HEK293T (cell line): ENCODE measurements at regions not wholly inside any gene's neighbourhood (a gene's known extent, or its start where the extent isn't known, plus 50 kb on each side); places are given as distances from the start of the nearest gene placed in this dataset.

Source experiments
- CTCF ChIA-PET: fragments of 350-600 bp; formaldehyde crosslinking; extraction: SDS; loops from one replicate; lab custom pipeline; 2021; ENCODE audit warnings: antibody characterized with exemption, inconsistent platforms; lab: Yijun Ruan, JAX
- POLR2A ChIA-PET: fragments of 350-600 bp; formaldehyde crosslinking; extraction: SDS; loops from one replicate; lab custom pipeline; 2020; ENCODE audit warnings: antibody characterized with exemption, inconsistent platforms; lab: Yijun Ruan, JAX
- DNase-seq: peaks from one replicate; pipeline ENCODE4 v3.0.0; 2012; ENCODE audit warnings: mixed read lengths; ENCODE audit errors: extremely low spot score
- ARNT ChIP-seq: fragments of 450-650 bp; IDR thresholded peaks from 2 replicates; pipeline ENCODE4 v1.6.1; 2017; ENCODE audit warnings: mild to moderate bottlenecking
- BHLHE40 ChIP-seq: fragments of 450-650 bp; IDR thresholded peaks from 2 replicates; pipeline ENCODE4 v1.6.1; 2016; ENCODE audit warnings: mild to moderate bottlenecking, moderate library complexity, borderline replicate concordance
- CTBP1 ChIP-seq: fragments of 450-650 bp; IDR thresholded peaks from 2 replicates; pipeline ENCODE4 v1.6.1; 2016; ENCODE audit warnings: borderline replicate concordance
- ELF4 ChIP-seq: fragments of 450-650 bp; IDR thresholded peaks from 2 replicates; pipeline ENCODE4 v1.6.1; 2017; ENCODE audit warnings: antibody characterized with exemption
- FOXA1 ChIP-seq: fragments of 450-650 bp; IDR thresholded peaks from 2 replicates; pipeline ENCODE4 v1.6.1; 2016; ENCODE audit warnings: mild to moderate bottlenecking
- FOXK2 ChIP-seq: fragments of 450-650 bp; IDR thresholded peaks from 2 replicates; pipeline ENCODE4 v1.6.1; 2016; ENCODE audit warnings: mild to moderate bottlenecking
- FOXM1 ChIP-seq: fragments of 450-650 bp; IDR thresholded peaks from 2 replicates; pipeline ENCODE4 v1.6.1; 2017; ENCODE audit warnings: mild to moderate bottlenecking, borderline replicate concordance
- HDGF ChIP-seq: fragments of 450-650 bp; IDR thresholded peaks from 2 replicates; pipeline ENCODE4 v1.6.1; 2017; ENCODE audit warnings: antibody characterized with exemption, borderline replicate concordance
- L3MBTL2 ChIP-seq: fragments of 450-650 bp; conservative IDR thresholded peaks from 2 replicates; pipeline ENCODE4 v1.6.1; 2016; ENCODE audit warnings: mild to moderate bottlenecking
- LEF1 ChIP-seq: fragments of 450-650 bp; IDR thresholded peaks from 2 replicates; pipeline ENCODE4 v1.6.1; 2017; ENCODE audit warnings: mild to moderate bottlenecking, borderline replicate concordance
- NFRKB ChIP-seq: fragments of 450-650 bp; IDR thresholded peaks from 2 replicates; pipeline ENCODE4 v1.6.1; 2016; ENCODE audit warnings: mild to moderate bottlenecking, moderate library complexity
- PKNOX1 ChIP-seq: fragments of 450-650 bp; IDR thresholded peaks from 2 replicates; pipeline ENCODE4 v1.6.1; 2016
- SP1 ChIP-seq: fragments of 450-650 bp; IDR thresholded peaks from 2 replicates; pipeline ENCODE4 v1.6.1; 2017
- SUZ12 ChIP-seq: fragments of 450-650 bp; IDR thresholded peaks from 2 replicates; pipeline ENCODE4 v1.6.1; 2016; ENCODE audit warnings: mild to moderate bottlenecking
- TARDBP ChIP-seq: fragments of 450-650 bp; IDR thresholded peaks from 2 replicates; pipeline ENCODE4 v1.6.1; 2016
- ZNF384 ChIP-seq: fragments of 450-650 bp; IDR thresholded peaks from 2 replicates; pipeline ENCODE4 v1.6.1; 2016

- CTCF ChIA-PET, result interaction anchor here (2.3 kb wide), 1 partner anchor 9 kb away, joined by 11 read pairs; no protein-coding TSS in a partner anchor
- TF ChIP-seq HDGF (no peak), LEF1 (no peak), SUZ12 (no peak), ELF4 (no peak), FOXA1 (no peak), ARNT (no peak), ZNF384 (no peak)
- no peak for DNase-seq
- POLR2A ChIA-PET, result no interaction called here
These were observed 361.4 kb downstream of the RAPGEF2 start for GRCh38 chr4:159464302-159464701.

GRCh38 chr4:159476886-159477285 is 374.0 kb downstream of the RAPGEF2 start:
- TF ChIP-seq SP1 (no peak), ARNT (no peak), FOXM1 (no peak), TARDBP (no peak), L3MBTL2 (no peak), SUZ12 (no peak), CTBP1 (no peak), FOXA1 (no peak), ZNF384 (no peak), FOXK2 (no peak), ELF4 (no peak), HDGF (no peak), LEF1 (no peak)
- ChIA-PET CTCF (no interaction called here), POLR2A (no interaction called here)
- no peak for DNase-seq

GRCh38 chr4:159480826-159481225 is 377.9 kb downstream of the RAPGEF2 start:
- DNase-seq, result no peak
- TF ChIP-seq ZNF384 (no peak), SUZ12 (no peak), FOXA1 (no peak), BHLHE40 (no peak), FOXK2 (no peak), LEF1 (no peak), ELF4 (no peak), CTBP1 (no peak), ARNT (no peak), NFRKB (no peak), PKNOX1 (no peak), L3MBTL2 (no peak), SP1 (no peak)
- ChIA-PET CTCF (no interaction called here), POLR2A (no interaction called here)

GRCh38 chr4:159481936-159482335 is 379.1 kb downstream of the RAPGEF2 start:
- TF ChIP-seq HDGF (no peak), BHLHE40 (no peak), FOXK2 (no peak), PKNOX1 (no peak)
- no peak for DNase-seq
- ChIA-PET CTCF (no interaction called here), POLR2A (no interaction called here)

- TF ChIP-seq PKNOX1, result no peak
- no peak for TF ChIP-seq FOXM1
- no peak for TF ChIP-seq BHLHE40
- no peak for TF ChIP-seq HDGF
- no peak for TF ChIP-seq L3MBTL2
- no peak for TF ChIP-seq ARNT
- TF ChIP-seq ELF4, result no peak
- TF ChIP-seq SP1, result no peak
- no peak for TF ChIP-seq TARDBP
- DNase-seq, result no peak
- POLR2A ChIA-PET, result no interaction called here
- CTCF ChIA-PET, result interaction anchor here (0.6 kb wide), 1 partner anchor 27 kb away, joined by 3 read pairs; no protein-coding TSS in a partner anchor
These were observed 380.4 kb downstream of the RAPGEF2 start for GRCh38 chr4:159483110-159483781.

GRCh38 chr4:159483782-159484741 is 381.2 kb downstream of the RAPGEF2 start:
- CTCF ChIA-PET, result interaction anchor here (0.6 kb wide), 1 partner anchor 28 kb away, joined by 3 read pairs; no protein-coding TSS in a partner anchor
- POLR2A ChIA-PET, result no interaction called here
- TF ChIP-seq NFRKB (no peak), ARNT (no peak), ELF4 (no peak), CTBP1 (no peak)
- no peak for DNase-seq
